H1 (cell line): ENCODE measurements at regions not wholly inside any gene's neighbourhood (a gene's known extent, or its start where the extent isn't known, plus 50 kb on each side); places are given as distances from the start of the nearest gene placed in this dataset.

Source experiments
- CTCF ChIA-PET: fragments of 300-600 bp; sonication (Branson Sonifier 250); formaldehyde crosslinking; loops from one replicate; lab custom pipeline; 2021; ENCODE audit not compliant: partially characterized antibody; lab: Charles Lee
- POLR2A ChIA-PET: fragments of 300-600 bp; sonication (Branson Sonifier 250); formaldehyde crosslinking; loops from one replicate; lab custom pipeline; 2021; ENCODE audit warnings: inconsistent platforms; ENCODE audit not compliant: partially characterized antibody; lab: Charles Lee
- DNase-seq, 2 experiments: peaks; one replicate each; pipeline versions ENCODE4 v3.0.0 to v3.0.0-alpha.2; 2010 to 2022; ENCODE audit warnings: low spot score in 2 of 2, low read depth in 1 of 2, mixed read lengths in 1 of 2
- FAIRE-seq: peaks from 2 replicates; lab custom pipeline; 2011; peaks lifted over from hg19 to GRCh38; lab: Jason Lieb, UNC
- H2AFZ ChIP-seq: 2 replicates; pipeline ENCODE4 v1.8.1; 2012; ENCODE audit warnings: low read length, inconsistent platforms
- H2AK5ac ChIP-seq: 2 replicates; pipeline ENCODE4 v1.6.1; 2013; ENCODE audit warnings: low read depth, low read length
- H2BK120ac ChIP-seq: replicated peaks from 2 replicates; pipeline ENCODE3; 2013; ENCODE audit warnings: low read depth, low read length, inconsistent platforms
- H2BK12ac ChIP-seq: 2 replicates; pipeline ENCODE4 v1.6.1; 2013; ENCODE audit warnings: low read depth, low read length
- H2BK15ac ChIP-seq: 2 replicates; pipeline ENCODE4 v1.6.1; 2013; ENCODE audit warnings: low read length
- H2BK20ac ChIP-seq: 2 replicates; pipeline ENCODE4 v1.6.1; 2013; ENCODE audit warnings: low read length
- H2BK5ac ChIP-seq: 2 replicates; pipeline ENCODE4 v1.6.1; 2013; ENCODE audit warnings: low read depth, low read length
- H3K14ac ChIP-seq: 2 replicates; pipeline ENCODE4 v1.6.1; 2013; ENCODE audit warnings: inconsistent platforms; ENCODE audit not compliant: insufficient read length
- H3K18ac ChIP-seq: 2 replicates; pipeline ENCODE4 v1.6.1; 2013; ENCODE audit warnings: low read length; ENCODE audit errors: extremely low read depth
- H3K23ac ChIP-seq: 2 replicates; pipeline ENCODE4 v1.6.1; 2013; ENCODE audit warnings: inconsistent platforms; ENCODE audit not compliant: insufficient read length
- H3K23me2 ChIP-seq: 2 replicates; pipeline ENCODE4 v1.6.1; 2013; ENCODE audit warnings: low read depth, low read length
- H3K27ac ChIP-seq: 2 replicates; pipeline ENCODE4 v1.6.1; 2011; ENCODE audit warnings: low read depth, low read length, inconsistent platforms
- H3K27me3 ChIP-seq, 4 experiments: replicated peaks in 1 of 4; 1 replicate in 1 of 4; 2 replicates in 3 of 4; pipeline versions ENCODE4 v1.6.1 to v1.8.1; 2011 to 2013; ENCODE audit warnings: low read length in 3 of 4, mild to moderate bottlenecking in 3 of 4, inconsistent platforms in 2 of 4, mixed read lengths in 2 of 4, moderate library complexity in 1 of 4; ENCODE audit not compliant: control insufficient read depth in 3 of 4, insufficient read depth in 3 of 4; ENCODE audit errors: extremely low read depth in 1 of 4
- H3K36me3 ChIP-seq, 4 experiments: 2 replicates each; pipeline versions ENCODE4 v1.6.1 to v1.8.1; 2011 to 2013; ENCODE audit warnings: mild to moderate bottlenecking in 4 of 4, low read length in 3 of 4, moderate library complexity in 2 of 4, control low read depth in 1 of 4, inconsistent platforms in 1 of 4; ENCODE audit not compliant: insufficient read depth in 4 of 4, control insufficient read depth in 2 of 4
- H3K4ac ChIP-seq: replicated peaks from 2 replicates; pipeline ENCODE3; 2013; ENCODE audit warnings: low read length, low read depth, mixed read lengths, inconsistent platforms; ENCODE audit not compliant: insufficient read length
- H3K4me1 ChIP-seq, 4 experiments: replicated peaks in 1 of 4; 1 replicate in 1 of 4; 2 replicates in 3 of 4; pipeline versions ENCODE4 v1.6.1 to v1.8.1; 2011 to 2013; ENCODE audit warnings: low read length in 3 of 4, inconsistent platforms in 2 of 4, mixed read lengths in 1 of 4; ENCODE audit not compliant: insufficient read depth in 4 of 4, control insufficient read depth in 3 of 4
- H3K4me2 ChIP-seq, 2 experiments: 2 replicates each; pipeline versions ENCODE4 v1.6.1 to v1.8.1; 2011 to 2013; ENCODE audit warnings: low read depth in 2 of 2, low read length in 2 of 2, control low read depth in 1 of 2, inconsistent platforms in 1 of 2, mild to moderate bottlenecking in 1 of 2; ENCODE audit not compliant: insufficient read depth in 1 of 2
- H3K4me3 ChIP-seq, 4 experiments: fragments of 200-600, 300-600 bp in 1 of 4; sonication (generic), shearing (Covaris generic), sonication (Bioruptor Twin) in 1 of 4; 2 replicates each; pipeline versions ENCODE4 v1.5.1 to v1.8.1; 2011 to 2016; ENCODE audit warnings: low read length in 4 of 4, low read depth in 3 of 4, control low read depth in 2 of 4, inconsistent platforms in 2 of 4, mild to moderate bottlenecking in 2 of 4, mixed read lengths in 1 of 4, moderate library complexity in 1 of 4; ENCODE audit not compliant: insufficient read depth in 2 of 4; ENCODE audit errors: extremely low read depth in 1 of 4
- H3K56ac ChIP-seq: replicated peaks from 2 replicates; pipeline ENCODE3; 2013; ENCODE audit warnings: low read depth, mild to moderate bottlenecking, mixed read lengths, low read length, inconsistent platforms; ENCODE audit not compliant: insufficient read length
- H3K79me1 ChIP-seq: 2 replicates; pipeline ENCODE4 v1.6.1; 2013; ENCODE audit warnings: low read depth, low read length, control low read depth
- H3K79me2 ChIP-seq, 2 experiments: 2 replicates each; pipeline versions ENCODE4 v1.6.1 to v1.8.1; 2012 to 2013; ENCODE audit warnings: low read length in 2 of 2, mild to moderate bottlenecking in 2 of 2, inconsistent platforms in 1 of 2; ENCODE audit not compliant: insufficient read depth in 2 of 2, control insufficient read depth in 1 of 2
- H3K9ac ChIP-seq, 4 experiments: replicated peaks in 1 of 4; 1 replicate in 1 of 4; 2 replicates in 3 of 4; pipeline versions ENCODE4 v1.6.1 to v1.8.1; 2011 to 2013; ENCODE audit warnings: low read depth in 3 of 4, low read length in 3 of 4, control low read depth in 2 of 4, mild to moderate bottlenecking in 2 of 4, moderate library complexity in 2 of 4, inconsistent platforms in 1 of 4; ENCODE audit errors: extremely low read depth in 1 of 4
- H3K9me3 ChIP-seq, 2 experiments: 2 replicates each; pipeline versions ENCODE4 v1.6.1 to v1.8.1; 2012 to 2013; ENCODE audit warnings: mild to moderate bottlenecking in 2 of 2, moderate library complexity in 2 of 2, control low read depth in 1 of 2, inconsistent platforms in 1 of 2, low read depth in 1 of 2, low read length in 1 of 2, mixed read lengths in 1 of 2; ENCODE audit not compliant: insufficient read depth in 2 of 2
- H4K20me1 ChIP-seq, 2 experiments: replicated peaks in 1 of 2; 2 replicates each; pipeline versions ENCODE3 to v1.8.1; 2011 to 2013; ENCODE audit warnings: inconsistent platforms in 2 of 2, low read length in 2 of 2, mild to moderate bottlenecking in 1 of 2; ENCODE audit not compliant: insufficient read depth in 2 of 2, control insufficient read depth in 1 of 2
- H4K5ac ChIP-seq: 2 replicates; pipeline ENCODE4 v1.6.1; 2013; ENCODE audit warnings: low read length, low read depth, mixed read lengths, inconsistent platforms; ENCODE audit not compliant: insufficient read length
- H4K8ac ChIP-seq: 2 replicates; pipeline ENCODE4 v1.8.0; 2013; ENCODE audit warnings: mild to moderate bottlenecking, moderate library complexity, low read length, inconsistent platforms; ENCODE audit not compliant: insufficient read depth; ENCODE audit errors: extremely low read depth
- H4K91ac ChIP-seq: replicated peaks from 2 replicates; pipeline ENCODE3; 2013; ENCODE audit warnings: low read length, mixed read lengths, inconsistent platforms; ENCODE audit not compliant: insufficient read length
- ASH2L ChIP-seq: fragments of 200-600, 300-600 bp; sonication (generic); IDR thresholded peaks from one replicate; pipeline ENCODE4 v1.7.1; 2017; ENCODE audit warnings: low read length
- CTBP2 ChIP-seq: IDR thresholded peaks from 2 replicates; pipeline ENCODE4 v1.7.0; 2011; ENCODE audit warnings: borderline replicate concordance, mild to moderate bottlenecking, moderate library complexity, mixed read lengths, low read length; ENCODE audit not compliant: insufficient read depth, insufficient read length
- EZH2 ChIP-seq: fragments of 200-600 bp; sonication (generic); IDR thresholded peaks from 2 replicates; pipeline ENCODE4 v1.7.1; 2012; ENCODE audit warnings: low read depth, mild to moderate bottlenecking, moderate library complexity, low read length, inconsistent platforms; ENCODE audit not compliant: severe bottlenecking
- HDAC2 ChIP-seq, 2 experiments: fragments of 300-600 bp in 1 of 2; sonication (generic) in 1 of 2; IDR thresholded peaks; 2 replicates each; pipeline ENCODE4 v1.6.1; 2011 to 2012; ENCODE audit warnings: low read depth in 2 of 2, low read length in 2 of 2, mild to moderate bottlenecking in 2 of 2, moderate library complexity in 2 of 2, borderline replicate concordance in 1 of 2, inconsistent platforms in 1 of 2
- JUND ChIP-seq: IDR thresholded peaks from 2 replicates; pipeline ENCODE4 v1.6.1; 2011; ENCODE audit warnings: mild to moderate bottlenecking, improper control_type of control experiment, low read length
- SP1 ChIP-seq: IDR thresholded peaks from 2 replicates; pipeline ENCODE4 v1.6.1; 2011; ENCODE audit warnings: low read depth, low read length
- TAF7 ChIP-seq: optimal IDR thresholded peaks from 2 replicates; pipeline ENCODE3; 2011; ENCODE audit warnings: low read depth, mild to moderate bottlenecking, inconsistent platforms, low read length, moderate library complexity, borderline replicate concordance
- TCF12 ChIP-seq: IDR thresholded peaks from 2 replicates; pipeline ENCODE4 v1.6.1; 2011; ENCODE audit warnings: low read depth, mild to moderate bottlenecking, low read length
- whole genome bisulfite sequencing, 2 experiments: shearing (Covaris generic) in 1 of 2; methylation state at CpG; one replicate each; pipeline versions ENCODE4 v1.1.6 to v1.1.7; 2013 to 2015; ENCODE audit warnings: low lambda C conversion rate in 2 of 2, mixed read lengths in 2 of 2, inconsistent platforms in 1 of 2, low coverage in 1 of 2, missing lambda C conversion rate in 1 of 2; ENCODE audit not compliant: insufficient replicate concordance in 2 of 2, insufficient coverage in 1 of 2, insufficient read length in 1 of 2; ENCODE audit errors: extremely low coverage in 1 of 2, missing lambda C conversion rate in 1 of 2; 5-methylcytosine and 5-hydroxymethylcytosine counted together
- TF ChIP-seq, protein P1 (sequence below): IDR thresholded peaks from 2 replicates; pipeline ENCODE4 v1.6.1; 2012; ENCODE audit warnings: inconsistent platforms

DNA sequence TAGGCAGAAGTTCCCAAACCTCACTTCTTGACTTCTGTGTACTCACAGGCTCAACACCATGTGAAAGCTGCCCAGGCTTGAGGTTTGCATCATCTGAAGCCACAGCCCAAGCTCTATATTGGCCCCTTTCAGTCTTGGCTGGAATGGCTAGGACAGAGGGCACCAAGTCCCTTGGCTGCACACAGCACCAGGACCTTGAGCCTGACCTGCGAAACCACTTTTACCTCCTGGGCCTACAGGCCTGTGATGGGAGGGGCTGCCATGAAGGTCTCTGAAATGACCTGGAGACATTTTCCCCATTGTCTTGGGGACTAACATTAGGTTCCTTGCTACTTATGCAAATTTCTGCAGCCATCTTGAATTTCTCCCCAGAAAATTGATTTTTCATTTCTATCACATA lies 288.3 kb upstream of the ZC3H12C start:
- no peaks in the 10 kb centered on the region for H3K9me3 ChIP-seq
- H4K20me1 ChIP-seq, result no peaks in the 10 kb centered on the region
- H4K5ac ChIP-seq, result no peak overlapping the region
- no peak overlapping the region for H3K4me3 ChIP-seq
- no peaks in the 10 kb centered on the region for H3K79me2 ChIP-seq
- H3K23ac ChIP-seq, result no peak overlapping the region
- H3K79me1 ChIP-seq, result no peaks in the 10 kb centered on the region
- no peak overlapping the region for H2BK12ac ChIP-seq
- H2BK15ac ChIP-seq, result no peak overlapping the region
- no peak overlapping the region for H4K8ac ChIP-seq
- no peak overlapping the region for H4K91ac ChIP-seq
- H2AK5ac ChIP-seq, result no peak overlapping the region
- no peak overlapping the region for H2BK5ac ChIP-seq
- ChIA-PET POLR2A (no interaction called here), CTCF (interaction anchor here (0.7 kb wide), 1 partner anchor 9 kb away, joined by 3 read pairs; no protein-coding TSS in a partner anchor)
- no peak overlapping the region for H3K14ac ChIP-seq
- H3K9ac ChIP-seq, result no peak overlapping the region
- H3K27ac ChIP-seq, result no peak overlapping the region
- H3K27me3 ChIP-seq, result no peaks in the 10 kb centered on the region
- H3K56ac ChIP-seq, result no peak overlapping the region
- H2AFZ ChIP-seq, result no peak overlapping the region
- H2BK20ac ChIP-seq, result no peak overlapping the region
- H2BK120ac ChIP-seq, result no peak overlapping the region
- H3K4me1 ChIP-seq, result no peaks in the 10 kb centered on the region
- H3K4me2 ChIP-seq, result no peak overlapping the region
- no peaks in the 10 kb centered on the region for H3K36me3 ChIP-seq
- H3K23me2 ChIP-seq, result no peaks in the 10 kb centered on the region
- FAIRE-seq (no peak), DNase-seq (no peak)
- no peak overlapping the region for H3K4ac ChIP-seq
- H3K18ac ChIP-seq, result no peak overlapping the region
- WGBS, 2 experiments, result 100% methylated on average over 1 of the region's 1 CpG; no CpG with 5 or more reads in 1 of the 2 experiments
- TF ChIP-seq SP1 (no peak), TAF7 (no peak), HDAC2 (IDR thresholded peaks at IDR 0.05; ENCODE audit: borderline replicate concordance in 1 of 2, low read depth in 2 of 2, low read length in 2 of 2) (no peak), CTBP2 (no peak), TCF12 (no peak), JUND (no peak), ASH2L (no peak), EZH2 (no peak)
- TF ChIP-seq, protein P1, sequence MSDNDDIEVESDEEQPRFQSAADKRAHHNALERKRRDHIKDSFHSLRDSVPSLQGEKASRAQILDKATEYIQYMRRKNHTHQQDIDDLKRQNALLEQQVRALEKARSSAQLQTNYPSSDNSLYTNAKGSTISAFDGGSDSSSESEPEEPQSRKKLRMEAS, result no peak
